Bronchial epithelial cell (primary cell): ENCODE measurements at regions not wholly inside any gene's neighbourhood (a gene's known extent, or its start where the extent isn't known, plus 50 kb on each side); places are given as distances from the start of the nearest gene placed in this dataset.

ENCODE experiments used
- DNase-seq: peaks from one replicate; pipeline ENCODE4 v3.0.0-alpha.2; 2010; ENCODE audit warnings: low read depth
- FAIRE-seq: peaks from 2 replicates; lab custom pipeline; 2011; peaks lifted over from hg19 to GRCh38; lab: Jason Lieb, UNC
- H3K27me3 ChIP-seq: 2 replicates; pipeline ENCODE4 v1.5.1; 2011; ENCODE audit warnings: low read length; ENCODE audit not compliant: control insufficient read depth, insufficient read depth
- H3K36me3 ChIP-seq: 2 replicates; pipeline ENCODE4 v1.5.1; 2011; ENCODE audit warnings: low read length; ENCODE audit not compliant: control insufficient read depth, insufficient read depth
- H3K4me3 ChIP-seq: 2 replicates; pipeline ENCODE4 v1.5.1; 2011; ENCODE audit warnings: mild to moderate bottlenecking, low read depth, low read length, control low read depth
- CTCF ChIP-seq: IDR thresholded peaks from 2 replicates; pipeline ENCODE4 v1.5.1; 2011; ENCODE audit warnings: mild to moderate bottlenecking, moderate library complexity, low read length, control low read depth, inconsistent platforms; ENCODE audit not compliant: insufficient read depth, severe bottlenecking

GRCh38 chr4:175229154-175229553, 311.0 kb downstream of the ADAM29 start:
- no peak for TF ChIP-seq CTCF

GRCh38 chr4:175234162-175234561, 316.0 kb downstream of the ADAM29 start:
- DNase-seq (no peak), FAIRE-seq (no peak)
- Histone ChIP-seq H3K4me3 (no peak overlapping the region), H3K27me3 (no peaks in the 10 kb centered on the region), H3K36me3 (no peaks in the 10 kb centered on the region)
- no peak for TF ChIP-seq CTCF

More at GRCh38 chr4:175229154-175229553, 311.0 kb downstream of the ADAM29 start:
- no peak overlapping the region for H3K4me3 ChIP-seq
- DNase-seq (no peak), FAIRE-seq (no peak)
- no peaks in the 10 kb centered on the region for H3K27me3 ChIP-seq
- no peaks in the 10 kb centered on the region for H3K36me3 ChIP-seq

- H3K27me3 ChIP-seq = no peaks in the 10 kb centered on the region
- H3K36me3 ChIP-seq = no peaks in the 10 kb centered on the region
- DNase-seq = peak; percentile 84
- no peak for FAIRE-seq
- TF ChIP-seq CTCF = no peak
- no peak overlapping the region for H3K4me3 ChIP-seq
These were observed 320.8 kb downstream of the ADAM29 start for GRCh38 chr4:175238827-175239517.

- Histone ChIP-seq H3K4me3 (no peak overlapping the region), H3K36me3 (no peaks in the 10 kb centered on the region), H3K27me3 (no peaks in the 10 kb centered on the region)
- DNase-seq = peak; percentile 33
- no peak for TF ChIP-seq CTCF
- no peak for FAIRE-seq
These were observed 328.8 kb downstream of the ADAM29 start for GRCh38 chr4:175246941-175247340.

GRCh38 chr4:175252642-175253041, 334.5 kb downstream of the ADAM29 start:
- Histone ChIP-seq H3K27me3 (no peaks in the 10 kb centered on the region), H3K36me3 (no peaks in the 10 kb centered on the region), H3K4me3 (no peak overlapping the region)
- no peak for FAIRE-seq
- TF ChIP-seq CTCF = no peak
- DNase-seq = no peak
